GM12872 (cell line): ENCODE measurements at regions not wholly inside any gene's neighbourhood (a gene's known extent, or its start where the extent isn't known, plus 50 kb on each side); places are given as distances from the start of the nearest gene placed in this dataset.

ENCODE experiments used
- TF ChIP-seq, protein P1 (sequence below): IDR thresholded peaks from 3 replicates; pipeline ENCODE4 v1.5.1; 2011; ENCODE audit warnings: low read depth, mild to moderate bottlenecking, low read length, moderate library complexity; ENCODE audit not compliant: insufficient read depth

DNA sequence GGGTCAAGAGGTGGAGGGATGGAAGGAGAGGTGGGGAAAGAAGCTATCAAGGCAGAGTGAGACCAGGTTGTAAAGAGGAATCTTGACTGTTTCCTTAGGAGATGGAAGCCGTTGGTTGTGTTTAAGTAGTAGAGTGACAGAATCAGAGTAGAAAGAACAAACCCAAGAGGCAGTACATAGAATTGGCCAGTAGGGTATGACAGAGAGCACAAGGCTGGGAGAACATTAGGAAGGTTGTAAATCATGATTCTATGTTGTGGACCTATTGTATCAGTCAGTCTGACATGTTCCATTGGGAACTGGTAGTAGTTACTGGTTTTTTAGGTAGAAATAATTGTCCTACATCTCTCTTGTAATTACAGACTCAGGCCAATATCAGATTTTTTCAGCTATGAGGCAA is 486.9 kb upstream of the USP24 start:
- TF ChIP-seq, protein P1, sequence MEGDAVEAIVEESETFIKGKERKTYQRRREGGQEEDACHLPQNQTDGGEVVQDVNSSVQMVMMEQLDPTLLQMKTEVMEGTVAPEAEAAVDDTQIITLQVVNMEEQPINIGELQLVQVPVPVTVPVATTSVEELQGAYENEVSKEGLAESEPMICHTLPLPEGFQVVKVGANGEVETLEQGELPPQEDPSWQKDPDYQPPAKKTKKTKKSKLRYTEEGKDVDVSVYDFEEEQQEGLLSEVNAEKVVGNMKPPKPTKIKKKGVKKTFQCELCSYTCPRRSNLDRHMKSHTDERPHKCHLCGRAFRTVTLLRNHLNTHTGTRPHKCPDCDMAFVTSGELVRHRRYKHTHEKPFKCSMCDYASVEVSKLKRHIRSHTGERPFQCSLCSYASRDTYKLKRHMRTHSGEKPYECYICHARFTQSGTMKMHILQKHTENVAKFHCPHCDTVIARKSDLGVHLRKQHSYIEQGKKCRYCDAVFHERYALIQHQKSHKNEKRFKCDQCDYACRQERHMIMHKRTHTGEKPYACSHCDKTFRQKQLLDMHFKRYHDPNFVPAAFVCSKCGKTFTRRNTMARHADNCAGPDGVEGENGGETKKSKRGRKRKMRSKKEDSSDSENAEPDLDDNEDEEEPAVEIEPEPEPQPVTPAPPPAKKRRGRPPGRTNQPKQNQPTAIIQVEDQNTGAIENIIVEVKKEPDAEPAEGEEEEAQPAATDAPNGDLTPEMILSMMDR, result peak; percentile 91

DNA sequence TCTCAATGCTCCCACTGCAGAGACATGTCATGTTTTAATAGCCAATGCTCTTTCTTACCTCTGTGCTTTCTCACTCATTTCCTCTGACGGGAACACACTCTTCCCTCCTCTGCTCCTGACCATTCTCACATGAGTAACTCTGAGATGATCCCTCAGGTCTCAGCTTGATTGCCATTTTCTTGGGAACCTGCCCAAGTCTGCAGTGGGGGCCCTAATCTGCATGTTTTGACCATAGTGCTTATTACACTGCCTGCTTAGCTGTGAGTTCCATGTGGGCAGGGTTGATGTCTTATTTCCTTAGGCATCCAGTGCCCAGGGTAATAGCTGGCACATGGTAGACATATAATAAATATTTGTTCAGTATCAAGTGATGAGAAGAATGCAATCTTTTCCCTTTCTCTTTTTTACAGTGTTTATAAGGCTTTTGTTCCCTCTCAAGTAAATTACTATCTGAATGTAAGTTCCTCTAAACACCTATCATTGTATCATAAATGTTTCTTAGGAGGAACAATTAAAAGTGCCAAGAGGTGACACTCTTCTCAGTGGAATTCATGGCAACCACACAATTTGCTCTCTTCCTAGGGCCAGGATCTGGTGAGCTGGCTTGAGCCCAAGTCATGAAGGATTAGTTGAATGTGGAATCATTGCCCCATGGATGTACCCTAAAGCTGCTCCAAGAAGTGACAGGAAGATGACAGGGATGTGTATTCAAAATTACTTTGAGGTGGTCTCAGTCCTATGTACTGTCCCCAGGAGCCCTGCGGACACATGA is 485.4 kb upstream of the USP24 start:
- TF ChIP-seq, protein P1, result no peak

DNA sequence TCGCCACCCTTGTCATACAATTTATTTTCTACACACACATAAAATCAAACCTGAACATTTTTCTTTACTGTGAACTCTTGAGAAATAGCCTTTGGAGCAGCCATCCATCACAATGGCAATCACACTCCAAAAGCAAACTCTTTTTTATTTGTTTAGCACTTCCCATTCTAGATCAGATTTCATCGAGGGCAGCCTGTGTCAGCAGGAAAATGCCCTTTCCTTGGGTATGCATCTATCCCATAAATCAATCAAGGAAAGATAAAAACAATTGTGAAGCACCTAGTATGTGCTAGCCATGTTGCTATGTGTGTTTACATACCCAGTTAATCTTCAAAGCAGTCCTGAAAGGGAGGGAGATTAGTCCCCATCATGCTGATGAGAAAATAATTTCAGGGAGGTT is 484.1 kb upstream of the USP24 start:
- TF ChIP-seq, protein P1, result no peak

DNA sequence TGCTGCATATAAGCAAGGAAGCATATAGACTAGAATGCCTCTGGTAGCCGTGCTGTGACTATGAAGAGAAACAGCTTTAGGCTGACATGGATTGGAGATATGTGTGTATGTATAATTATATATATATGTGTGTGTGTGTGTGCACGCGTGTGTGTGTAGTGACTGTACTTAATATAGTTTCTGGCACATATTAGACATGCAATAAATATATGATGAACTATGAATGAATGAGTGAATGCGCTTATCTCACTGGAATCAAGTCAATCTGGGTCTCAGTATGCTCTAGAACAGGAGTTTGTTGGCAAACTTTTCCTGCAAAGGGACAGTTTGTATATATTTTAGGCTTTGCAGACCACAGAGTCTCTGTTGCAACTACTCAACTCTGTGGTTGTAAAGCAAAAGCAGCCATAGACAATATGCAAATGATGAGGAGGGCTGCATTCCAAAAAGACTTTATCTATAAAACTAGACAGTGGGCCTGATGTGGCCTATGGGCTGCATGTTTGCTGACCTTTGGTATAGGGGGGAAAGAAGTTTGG is 482.9 kb upstream of the USP24 start:
- TF ChIP-seq, protein P1, result no peak

DNA sequence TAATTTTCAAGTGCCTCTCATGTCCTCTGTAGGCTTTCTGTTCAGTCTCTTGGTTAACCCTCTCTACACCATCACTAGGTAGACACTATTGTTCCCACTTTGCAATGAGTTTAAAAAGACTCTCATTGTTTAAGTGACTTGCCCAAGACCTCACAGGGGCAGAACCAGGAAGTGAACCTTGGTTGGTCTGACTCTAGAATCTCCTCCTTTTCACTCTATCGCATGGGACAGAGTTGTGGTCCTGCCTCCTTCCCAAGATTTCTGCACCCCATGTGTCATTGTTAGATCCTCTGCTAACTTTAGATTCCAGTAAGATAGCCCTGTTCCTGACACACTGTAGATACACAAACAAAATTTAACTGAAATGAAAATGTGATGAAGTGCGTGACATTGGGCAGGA is 481.7 kb upstream of the USP24 start:
- TF ChIP-seq, protein P1, result no peak

DNA sequence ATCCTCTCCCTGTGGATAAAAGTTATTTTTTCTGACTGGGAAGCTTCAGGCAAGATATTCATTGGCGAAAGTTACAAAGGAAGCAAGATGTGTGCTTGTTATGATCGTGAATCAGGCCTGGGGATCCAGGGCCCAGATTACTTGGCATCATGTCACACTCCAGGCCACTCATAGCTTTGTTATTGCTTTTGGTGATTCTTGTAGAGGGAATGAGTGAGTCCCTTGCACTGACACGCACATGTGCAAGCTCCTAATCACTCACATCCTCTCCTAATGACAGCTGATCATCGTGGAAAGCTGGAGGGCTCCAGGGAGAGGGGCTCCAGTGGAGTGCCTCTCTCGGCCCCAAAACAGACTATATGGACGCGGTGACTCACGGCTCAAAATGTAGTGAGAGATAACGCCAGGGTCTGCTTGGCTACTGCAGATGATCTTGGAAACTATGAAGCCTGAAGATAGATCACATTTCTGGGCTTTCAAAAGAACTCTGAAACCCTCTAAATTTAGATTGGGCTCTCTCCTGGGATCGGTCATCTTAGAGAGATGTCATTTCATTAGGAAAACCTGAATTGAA is 481.1 kb upstream of the USP24 start:
- TF ChIP-seq, protein P1, result no peak

DNA sequence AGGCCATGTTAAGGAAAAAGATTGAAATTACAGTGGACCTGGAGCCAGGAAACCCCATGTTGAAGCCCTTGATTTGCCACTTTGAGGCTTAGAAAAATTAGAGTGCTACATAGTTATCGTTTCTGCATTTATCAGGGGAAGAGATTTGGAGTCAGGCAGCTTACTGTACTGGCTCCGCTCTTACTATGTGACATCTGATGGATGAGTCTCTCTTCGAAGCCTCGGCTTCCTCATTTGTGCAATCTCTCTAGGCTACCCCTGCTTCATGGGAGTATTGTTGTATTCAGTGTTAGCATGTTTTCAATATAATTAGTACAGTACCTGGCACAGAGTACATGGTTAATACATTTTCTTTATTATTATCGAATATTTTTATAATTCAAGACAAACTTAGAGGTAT is 480.4 kb upstream of the USP24 start:
- TF ChIP-seq, protein P1, result no peak
